Right atrium auricular region (tissue), 2 donors: ENCODE measurements at regions not wholly inside any gene's neighbourhood (a gene's known extent, or its start where the extent isn't known, plus 50 kb on each side); places are given as distances from the start of the nearest gene placed in this dataset.
"Not testable (repeated sequence)": the region's sequence is repeated elsewhere in the genome, so short reads cannot be mapped to it uniquely, and the experiment has no call there.

Experiments used
- DNase-seq: peaks from one replicate; pipeline ENCODE4 v3.0.0-alpha.2; 2019; ENCODE audit warnings: low spot score
- H3K27ac ChIP-seq, 2 donors: fragments of 200-600 bp; sonication (generic); 1 replicate in 1 of 2; 2 replicates in 1 of 2; pipeline ENCODE4 v1.5.1; 2016 to 2019
- H3K27me3 ChIP-seq, 2 donors: fragments of 200-600 bp; sonication (generic); one replicate each; pipeline versions ENCODE4 v1.5.1 to v1.6.0; 2017 to 2019
- H3K36me3 ChIP-seq: fragments of 200-600 bp; sonication (generic); one replicate; pipeline ENCODE4 v1.5.1; 2016
- H3K4me1 ChIP-seq, 2 donors: fragments of 200-600 bp; sonication (generic); one replicate each; pipeline versions ENCODE4 v1.5.1 to v1.6.0; 2017 to 2019
- H3K4me3 ChIP-seq, 2 donors: fragments of 200-600 bp; sonication (generic); 1 replicate in 1 of 2; 2 replicates in 1 of 2; pipeline ENCODE4 v1.5.1; 2017 to 2019; ENCODE audit warnings: mild to moderate bottlenecking in 1 of 2, moderate library complexity in 1 of 2
- H3K9me3 ChIP-seq, 2 donors: fragments of 200-600 bp; sonication (generic); one replicate each; pipeline ENCODE4 v1.5.1; 2019
- TF ChIP-seq, protein P1 (sequence below), 2 donors: fragments of 200-600 bp; sonication (generic); IDR thresholded peaks; one replicate each; pipeline ENCODE4 v1.5.1; 2019; ENCODE audit warnings: antibody characterized with exemption in 2 of 2

DNA sequence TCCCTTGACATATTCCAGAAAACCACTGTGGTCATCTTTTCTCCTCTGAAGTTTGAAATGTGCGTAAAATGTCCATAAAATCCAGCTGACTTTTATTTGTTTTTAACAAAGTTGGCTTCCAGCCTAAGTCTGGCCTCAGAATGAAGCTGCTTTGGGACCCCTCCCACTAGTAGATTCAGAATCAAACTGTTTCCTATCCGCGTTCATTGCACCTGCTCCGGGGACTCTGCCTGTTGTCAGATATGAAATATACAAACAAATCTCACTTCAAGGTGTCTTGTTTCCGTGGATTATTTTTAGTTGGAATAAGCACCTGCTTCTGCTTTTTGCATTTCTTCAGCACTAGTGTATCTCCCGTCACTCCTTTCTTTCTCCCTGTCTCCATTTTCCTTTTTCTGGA, 115.7 kb upstream of the FHL2 start:
- H3K4me1 ChIP-seq, result peaks cover 0 to 48% of the 10 kb centered on the region in 2 donors
- H3K27me3 ChIP-seq, result no peaks in the 10 kb centered on the region
- no peaks in the 10 kb centered on the region for H3K36me3 ChIP-seq
- no peaks in the 10 kb centered on the region for H3K9me3 ChIP-seq
- TF ChIP-seq, protein P1, sequence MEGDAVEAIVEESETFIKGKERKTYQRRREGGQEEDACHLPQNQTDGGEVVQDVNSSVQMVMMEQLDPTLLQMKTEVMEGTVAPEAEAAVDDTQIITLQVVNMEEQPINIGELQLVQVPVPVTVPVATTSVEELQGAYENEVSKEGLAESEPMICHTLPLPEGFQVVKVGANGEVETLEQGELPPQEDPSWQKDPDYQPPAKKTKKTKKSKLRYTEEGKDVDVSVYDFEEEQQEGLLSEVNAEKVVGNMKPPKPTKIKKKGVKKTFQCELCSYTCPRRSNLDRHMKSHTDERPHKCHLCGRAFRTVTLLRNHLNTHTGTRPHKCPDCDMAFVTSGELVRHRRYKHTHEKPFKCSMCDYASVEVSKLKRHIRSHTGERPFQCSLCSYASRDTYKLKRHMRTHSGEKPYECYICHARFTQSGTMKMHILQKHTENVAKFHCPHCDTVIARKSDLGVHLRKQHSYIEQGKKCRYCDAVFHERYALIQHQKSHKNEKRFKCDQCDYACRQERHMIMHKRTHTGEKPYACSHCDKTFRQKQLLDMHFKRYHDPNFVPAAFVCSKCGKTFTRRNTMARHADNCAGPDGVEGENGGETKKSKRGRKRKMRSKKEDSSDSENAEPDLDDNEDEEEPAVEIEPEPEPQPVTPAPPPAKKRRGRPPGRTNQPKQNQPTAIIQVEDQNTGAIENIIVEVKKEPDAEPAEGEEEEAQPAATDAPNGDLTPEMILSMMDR (IDR thresholded peaks at IDR 0.05), result no peak
- no peak overlapping the region for H3K4me3 ChIP-seq
- no peak overlapping the region for H3K27ac ChIP-seq
- DNase-seq, result no peak

DNA sequence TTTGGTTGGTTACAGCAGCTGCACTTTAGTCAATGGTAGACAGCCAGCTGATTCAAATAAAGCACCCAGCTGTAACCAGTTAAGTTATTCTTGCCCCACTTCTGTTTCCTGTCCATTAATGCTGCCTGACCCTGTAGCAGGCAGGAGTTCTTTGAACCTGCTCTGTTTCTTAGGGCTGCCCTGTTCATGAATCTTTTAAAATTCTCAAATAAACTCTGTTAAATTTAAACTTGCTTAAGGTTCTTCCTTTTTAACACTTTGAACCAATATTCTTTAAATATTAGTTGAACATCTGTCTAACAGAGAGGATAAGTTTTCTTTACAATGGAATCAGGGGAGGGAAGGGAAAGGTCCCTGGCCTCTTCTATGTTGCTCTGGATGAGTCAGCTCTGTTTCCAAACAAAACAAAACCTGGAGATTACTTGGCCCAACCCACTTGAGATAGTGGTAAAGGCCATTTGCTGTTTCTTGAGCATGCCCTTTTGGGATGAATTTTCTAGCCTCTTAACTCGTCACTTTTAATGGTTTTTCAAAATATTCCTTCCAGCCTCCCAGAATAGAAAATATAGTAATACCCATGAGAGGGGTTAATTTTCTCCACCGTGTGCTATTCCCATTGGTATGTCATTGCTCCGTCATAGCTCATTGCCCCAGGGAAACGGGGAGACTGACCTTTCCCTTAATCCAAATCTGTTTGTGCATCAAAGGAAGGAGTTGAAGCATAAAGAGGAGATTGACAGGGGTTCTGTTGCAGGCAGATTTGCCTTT, 112.1 kb upstream of the FHL2 start:
- Histone ChIP-seq H3K27me3 (no peaks in the 10 kb centered on the region), H3K36me3 (no peaks in the 10 kb centered on the region), H3K4me3 (no peak overlapping the region), H3K27ac (no peak overlapping the region), H3K9me3 (no peaks in the 10 kb centered on the region), H3K4me1 (peaks cover 0 to 17% of the 10 kb centered on the region in 2 donors)
- DNase-seq, result no peak
- TF ChIP-seq, protein P1 (IDR thresholded peaks at IDR 0.05), result no peak

DNA sequence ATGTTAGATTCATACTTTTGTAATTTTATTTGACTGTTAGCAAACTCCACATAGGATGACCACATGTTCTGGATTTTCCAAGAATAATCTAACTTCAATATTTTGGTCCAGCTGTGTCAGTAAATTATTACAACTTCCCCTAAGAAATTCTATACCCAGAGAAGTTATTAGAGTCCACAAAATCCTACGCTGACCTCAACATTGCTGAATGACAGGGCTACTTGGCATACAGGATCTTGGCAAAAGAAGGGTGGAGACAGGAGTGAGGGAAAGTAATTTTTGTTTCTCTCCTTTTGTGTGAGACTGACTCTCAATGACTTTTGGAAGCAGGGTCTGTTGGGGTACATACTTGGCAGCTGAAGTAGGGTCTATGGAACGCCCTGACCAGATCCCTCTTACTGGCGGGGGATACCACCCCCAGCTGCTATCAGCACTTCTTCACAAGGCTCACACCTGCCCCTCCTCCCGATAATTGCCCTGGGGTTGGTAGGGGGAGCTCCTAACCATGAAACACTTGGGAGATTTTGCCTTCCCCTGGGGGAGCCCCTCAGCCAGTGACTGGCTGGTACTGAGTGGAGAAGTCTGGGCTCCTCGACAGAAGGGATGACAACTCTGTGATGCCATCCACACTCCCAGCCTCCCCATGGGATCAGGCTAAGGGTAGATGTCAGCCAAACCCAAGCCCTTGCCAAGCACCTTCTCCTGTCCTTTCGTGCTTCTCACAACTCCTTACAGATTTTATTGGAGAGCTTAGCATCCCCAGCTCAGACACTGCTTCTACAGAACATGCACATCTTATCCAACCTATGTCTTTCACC, 110.6 kb upstream of the FHL2 start:
- TF ChIP-seq, protein P1 (IDR thresholded peaks at IDR 0.05), result no peak
- Histone ChIP-seq H3K4me3 (no peak overlapping the region), H3K4me1 (peaks cover 0 to 10% of the 10 kb centered on the region in 2 donors), H3K27ac (no peak overlapping the region), H3K9me3 (no peaks in the 10 kb centered on the region), H3K36me3 (no peaks in the 10 kb centered on the region), H3K27me3 (no peaks in the 10 kb centered on the region)
- DNase-seq, result no peak

DNA sequence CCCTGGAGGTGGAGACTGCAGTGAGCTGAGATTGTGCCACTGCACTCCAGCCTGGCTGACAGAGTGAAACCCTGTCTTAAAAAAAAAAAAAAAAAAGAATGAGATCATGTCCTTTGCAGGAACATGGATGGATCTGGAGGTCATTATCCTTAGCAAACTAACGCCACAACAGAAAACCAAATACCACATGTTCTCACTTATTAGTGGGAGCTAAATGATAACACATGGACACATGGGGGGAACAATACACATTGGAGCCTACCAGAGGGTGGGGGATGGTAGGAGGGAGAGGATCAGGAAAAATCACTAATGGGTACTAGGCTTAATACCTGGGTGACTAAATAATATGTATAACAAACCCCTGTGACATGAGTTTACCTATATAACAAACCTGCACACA, 108.0 kb upstream of the FHL2 start:
- H3K9me3 ChIP-seq, H3K36me3 ChIP-seq, H3K27ac ChIP-seq, H3K4me3 ChIP-seq, H3K4me1 ChIP-seq, DNase-seq, H3K27me3 ChIP-seq: not testable (repeated sequence)

DNA sequence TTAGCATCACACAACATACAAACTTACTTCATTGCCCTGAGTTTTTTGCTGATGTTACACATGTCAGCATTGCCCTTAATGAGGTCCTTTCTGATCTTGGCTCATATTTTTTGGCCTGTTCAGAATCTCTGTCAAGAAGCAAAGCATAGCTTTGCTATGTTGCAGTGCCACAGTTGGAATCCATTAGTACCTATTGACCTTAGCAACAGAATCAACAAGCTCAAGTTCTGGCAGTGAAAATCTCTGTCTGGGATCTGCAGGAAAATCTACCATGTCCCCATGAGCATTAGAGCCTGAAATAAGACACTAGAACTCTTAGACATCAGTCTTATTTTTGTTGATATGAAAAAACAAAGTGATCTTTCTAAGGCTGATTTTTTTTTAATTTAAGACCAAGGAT, 105.6 kb upstream of the FHL2 start:
- no peak for DNase-seq
- Histone ChIP-seq H3K27me3 (no peaks in the 10 kb centered on the region), H3K4me1 (peaks cover 0 to 9% of the 10 kb centered on the region in 2 donors), H3K4me3 (no peak overlapping the region), H3K27ac (no peak overlapping the region), H3K36me3 (no peaks in the 10 kb centered on the region), H3K9me3 (peaks cover 0 to 15% of the 10 kb centered on the region in 2 donors)
- TF ChIP-seq, protein P1 (IDR thresholded peaks at IDR 0.05), result no peak

DNA sequence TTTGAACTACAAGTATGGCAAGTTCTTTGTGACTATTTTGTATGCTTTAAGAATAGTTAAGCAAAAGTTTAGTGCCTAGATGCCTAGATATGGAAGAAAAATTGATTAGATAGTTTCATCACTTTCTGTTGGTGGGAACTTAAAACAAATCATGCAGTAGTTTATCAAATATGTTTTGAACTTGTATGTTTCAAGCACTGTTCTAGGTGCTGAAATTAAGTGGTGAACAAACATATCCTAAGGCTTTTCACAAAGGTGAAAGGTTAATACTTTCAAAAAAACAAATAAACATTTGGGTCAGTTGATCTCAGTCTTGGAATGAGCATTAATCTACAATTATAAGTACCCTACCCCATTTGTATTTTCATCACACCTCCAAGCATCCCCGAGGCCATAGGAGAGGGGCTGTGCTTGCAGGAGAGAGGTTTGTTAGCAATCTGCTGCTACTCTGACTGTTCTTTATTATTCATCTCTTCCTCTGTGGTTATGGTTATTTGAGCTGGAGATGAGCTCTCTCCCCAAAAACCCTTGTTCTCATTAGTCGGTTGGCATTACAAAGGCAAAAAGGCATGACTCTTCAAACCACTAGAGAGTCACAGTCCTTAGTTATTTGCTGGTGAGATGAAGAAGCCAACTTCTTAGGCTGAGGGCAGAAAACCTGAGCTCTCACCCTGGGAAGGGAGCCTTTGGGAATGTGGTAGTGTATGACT, 103.9 kb upstream of the FHL2 start:
- Histone ChIP-seq H3K4me1 (peaks cover 0 to 22% of the 10 kb centered on the region in 2 donors), H3K27ac (no peak overlapping the region)
- DNase-seq, result no peak

More for the DNA sequence above, 103.9 kb upstream of the FHL2 start:
- Histone ChIP-seq H3K36me3 (no peaks in the 10 kb centered on the region), H3K9me3 (peaks cover 0 to 15% of the 10 kb centered on the region in 2 donors), H3K4me3 (no peak overlapping the region), H3K27me3 (no peaks in the 10 kb centered on the region)
- TF ChIP-seq, protein P1 (IDR thresholded peaks at IDR 0.05), result no peak
